Transverse colon (tissue), 4 donors: ENCODE measurements at regions not wholly inside any gene's neighbourhood (a gene's known extent, or its start where the extent isn't known, plus 50 kb on each side); places are given as distances from the start of the nearest gene placed in this dataset.

Experiments
- DNase-seq: peaks from one replicate; pipeline ENCODE4 v3.0.0-alpha.2; 2019
- H3K27ac ChIP-seq, 4 donors: fragments of 200-600 bp; sonication (generic); 2 replicates each; pipeline ENCODE4 v1.5.1; 2016 to 2018; ENCODE audit warnings: inconsistent platforms in 4 of 4
- H3K27me3 ChIP-seq: fragments of 200-600 bp; sonication (generic); 2 replicates; pipeline ENCODE4 v1.5.1; 2017; ENCODE audit warnings: inconsistent platforms
- H3K36me3 ChIP-seq, 4 donors: fragments of 200-600 bp; sonication (generic); 2 replicates each; pipeline ENCODE4 v1.5.1; 2017 to 2019; ENCODE audit warnings: inconsistent platforms in 4 of 4
- H3K4me1 ChIP-seq, 4 donors: fragments of 200-600 bp; sonication (generic); 2 replicates each; pipeline ENCODE4 v1.5.1; 2017 to 2020; ENCODE audit warnings: inconsistent platforms in 4 of 4
- H3K4me3 ChIP-seq, 4 donors: fragments of 200-600 bp; sonication (generic); 1 replicate in 1 of 4; 2 replicates in 3 of 4; pipeline versions ENCODE4 v1.5.1 to v1.6.1; 2017 to 2019; ENCODE audit warnings: inconsistent platforms in 4 of 4
- H3K9me3 ChIP-seq, 2 donors: fragments of 200-600 bp; sonication (generic); 2 replicates each; pipeline ENCODE4 v1.5.1; 2017 to 2019; ENCODE audit warnings: inconsistent platforms in 2 of 2
- CTCF ChIP-seq, 5 experiments: fragments of 200-600 bp in 3 of 5; fragments of 450-650 bp in 2 of 5; sonication (generic) in 3 of 5; IDR thresholded peaks; 1 replicate in 2 of 5; 2 replicates in 3 of 5; pipeline ENCODE4 v1.5.1; 2016 to 2017; ENCODE audit warnings: antibody characterized with exemption in 5 of 5, inconsistent platforms in 3 of 5, mild to moderate bottlenecking in 2 of 5, moderate library complexity in 1 of 5
- EP300 ChIP-seq: sonication (generic); formaldehyde crosslinking; IDR thresholded peaks from one replicate; pipeline ENCODE4 v1.6.1; 2017; ENCODE audit warnings: antibody characterized with exemption, low read depth
- POLR2A ChIP-seq: fragments of 450-650 bp; IDR thresholded peaks from one replicate; pipeline ENCODE4 v1.6.1; 2016; ENCODE audit warnings: antibody characterized with exemption, mild to moderate bottlenecking, moderate library complexity
- POLR2AphosphoS5 ChIP-seq, 3 donors: sonication (generic); formaldehyde crosslinking; IDR thresholded peaks; one replicate each; pipeline ENCODE4 v1.6.1; 2016; ENCODE audit warnings: antibody characterized with exemption in 3 of 3
- WGBS, 2 donors: methylation state at CpG; one replicate each; pipeline ENCODE4 v1.1.5; 2018; ENCODE audit warnings: low coverage in 1 of 2; 5-methylcytosine and 5-hydroxymethylcytosine counted together
- in situ Hi-C, 4 donors: fragments of 200-750 bp; cut with MboI; loops; one replicate each; pipeline versions ENCODE4 v1.15.0 to v1.15.1; 2017; ENCODE audit warnings: low sequenced_read_pairs in 3 of 4, low pct_ligation_motif_present in 1 of 4, low pct_unique_long_range_greater_than_20kb in 1 of 4
- intact Hi-C: fragments of 100-400 bp; cut with DNase I; formaldehyde crosslinking; loops from one replicate; pipeline ENCODE4 v1.15.1; 2023; ENCODE audit warnings: low total_unique reads

GRCh38 chr16:79687249-79688130 is 87.0 kb upstream of the MAF start:
- no peak overlapping the region for H3K4me3 ChIP-seq
- 81 to 91% methylated on average over 6 of the region's 6 CpGs for WGBS, 2 donors
- no peaks in the 10 kb centered on the region for H3K36me3 ChIP-seq
- TF ChIP-seq EP300 (no peak), POLR2AphosphoS5 (IDR thresholded peaks at IDR 0.05) (no peak), POLR2A (no peak), CTCF (IDR thresholded peaks at IDR 0.05) (no peak)
- no peaks in the 10 kb centered on the region for H3K27me3 ChIP-seq
- intact Hi-C loops (no loop called here), in situ Hi-C loops (no loop called here)
- H3K9me3 ChIP-seq, result no peaks in the 10 kb centered on the region
- H3K4me1 ChIP-seq, result no peaks in the 10 kb centered on the region
- H3K27ac ChIP-seq, result no peak overlapping the region
- no peak for DNase-seq

DNA sequence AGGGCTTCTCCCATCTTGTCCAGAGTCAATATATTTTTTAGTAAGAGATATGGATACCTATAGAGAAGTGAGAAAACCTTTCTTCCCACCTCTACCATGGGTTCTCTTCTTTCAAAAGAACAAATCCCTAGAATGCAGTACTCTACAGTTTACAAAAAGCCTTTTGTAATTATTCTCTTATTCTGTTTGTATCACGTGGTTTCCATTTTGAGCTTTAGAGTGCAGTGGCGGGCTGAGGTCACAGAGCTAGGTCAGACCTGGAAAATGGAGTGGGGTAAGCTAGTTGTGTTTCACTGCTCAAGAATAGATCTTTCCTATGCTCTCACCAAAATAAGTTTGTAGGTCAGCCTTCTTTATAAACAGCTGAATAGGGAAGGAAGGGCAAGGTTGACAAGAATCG is 85.3 kb upstream of the MAF start:
- Histone ChIP-seq H3K4me1 (no peaks in the 10 kb centered on the region), H3K27me3 (no peaks in the 10 kb centered on the region), H3K36me3 (no peaks in the 10 kb centered on the region), H3K27ac (no peak overlapping the region), H3K4me3 (no peak overlapping the region), H3K9me3 (no peaks in the 10 kb centered on the region)
- in situ Hi-C loops, result no loop called here
- TF ChIP-seq CTCF (IDR thresholded peaks at IDR 0.05) (no peak), EP300 (no peak), POLR2A (no peak), POLR2AphosphoS5 (IDR thresholded peaks at IDR 0.05) (no peak)
- intact Hi-C loops, result no loop called here
- WGBS, 2 donors, result 80 to 94% methylated on average over 1 to 3 of the region's 3 CpGs
- DNase-seq, result no peak

GRCh38 chr16:79679334-79679733 is 78.8 kb upstream of the MAF start:
- H3K36me3 ChIP-seq, result no peaks in the 10 kb centered on the region
- 62 to 69% methylated on average over 1 of the region's 1 CpG for WGBS, 2 donors
- no peak overlapping the region for H3K4me3 ChIP-seq
- no peak for DNase-seq
- H3K9me3 ChIP-seq, result peaks cover 3 to 5% of the 10 kb centered on the region in 2 donors
- TF ChIP-seq EP300, result no peak
- TF ChIP-seq POLR2AphosphoS5 (IDR thresholded peaks at IDR 0.05), result no peak
- no peak overlapping the region for H3K27ac ChIP-seq
- H3K4me1 ChIP-seq, result no peaks in the 10 kb centered on the region
- H3K27me3 ChIP-seq, result no peaks in the 10 kb centered on the region
- in situ Hi-C loops (no loop called here), intact Hi-C loops (no loop called here)

- in situ Hi-C loops (no loop called here), intact Hi-C loops (no loop called here)
- Histone ChIP-seq H3K9me3 (peaks cover 3 to 5% of the 10 kb centered on the region in 2 donors), H3K27ac (no peak overlapping the region), H3K27me3 (no peaks in the 10 kb centered on the region), H3K36me3 (no peaks in the 10 kb centered on the region), H3K4me3 (no peak overlapping the region), H3K4me1 (no peaks in the 10 kb centered on the region)
- 21 to 56% methylated on average over 4 to 6 of the region's 6 CpGs for WGBS, 2 donors
- no peak for TF ChIP-seq CTCF (IDR thresholded peaks at IDR 0.05)
- no peak for DNase-seq
Measured at GRCh38 chr16:79677799-79678530, 77.4 kb upstream of the MAF start.
